C1 segment of cervical spinal cord (tissue), 14 donors: ENCODE measurements at regions not wholly inside any gene's neighbourhood (a gene's known extent, or its start where the extent isn't known, plus 50 kb on each side); places are given as distances from the start of the nearest gene placed in this dataset.

Experiments
- DNase-seq, 14 donors: peaks; one replicate each; lab custom pipeline; 2025; lab: John Stamatoyannopoulos, UW

GRCh38 chr3:22111226-22111625, 360.2 kb upstream of the ZNF385D start:
- no peak for DNase-seq

GRCh38 chr3:22113453-22113852, 362.4 kb upstream of the ZNF385D start:
- DNase-seq, result no peak

- DNase-seq, result no peak
Measured at GRCh38 chr3:22115581-22115980, 364.6 kb upstream of the ZNF385D start.

- DNase-seq, result no peak
Measured at GRCh38 chr3:22117091-22117490, 366.1 kb upstream of the ZNF385D start.

GRCh38 chr3:22117751-22118346, 366.8 kb upstream of the ZNF385D start:
- peak in 1 of 14 donors; percentile 18 for DNase-seq

GRCh38 chr3:22118542-22118941, 367.5 kb upstream of the ZNF385D start:
- peak in 1 of 14 donors; percentile 15 for DNase-seq

GRCh38 chr3:22121068-22121701, 370.2 kb upstream of the ZNF385D start:
- DNase-seq, result no peak

- no peak for DNase-seq
Measured at GRCh38 chr3:22122567-22122966, 371.6 kb upstream of the ZNF385D start.

GRCh38 chr3:22129101-22129500, 378.1 kb upstream of the ZNF385D start:
- no peak for DNase-seq

- no peak for DNase-seq
Measured at GRCh38 chr3:22141769-22142168, 390.8 kb upstream of the ZNF385D start.

- DNase-seq, result peak in 1 of 14 donors; percentile 69
Measured at GRCh38 chr3:22147161-22147560, 396.2 kb upstream of the ZNF385D start.

GRCh38 chr3:22156868-22157267, 405.9 kb upstream of the ZNF385D start:
- no peak for DNase-seq

GRCh38 chr3:22157848-22158247, 406.8 kb upstream of the ZNF385D start:
- no peak for DNase-seq

GRCh38 chr3:22159004-22159695, 408.1 kb upstream of the ZNF385D start:
- DNase-seq, result no peak

GRCh38 chr3:22161315-22161714, 410.3 kb upstream of the ZNF385D start:
- no peak for DNase-seq

GRCh38 chr3:22170370-22170769, 419.4 kb upstream of the ZNF385D start:
- no peak for DNase-seq

- no peak for DNase-seq
Measured at GRCh38 chr3:22172964-22173363, 422.0 kb upstream of the ZNF385D start.

GRCh38 chr3:22175947-22176346, 424.9 kb upstream of the ZNF385D start:
- no peak for DNase-seq

GRCh38 chr3:22176911-22177310, 425.9 kb upstream of the ZNF385D start:
- peak in 2 of 14 donors; percentile 21 to 93 for DNase-seq

GRCh38 chr3:22189616-22190015, 438.6 kb upstream of the ZNF385D start:
- DNase-seq, result peak in 1 of 14 donors; percentile 55

GRCh38 chr3:22199095-22199494, 448.1 kb upstream of the ZNF385D start:
- no peak for DNase-seq

GRCh38 chr3:22208844-22209243, 457.8 kb upstream of the ZNF385D start:
- no peak for DNase-seq

GRCh38 chr3:22209578-22209977, 458.6 kb upstream of the ZNF385D start:
- DNase-seq, result no peak
